K562 (cell line): ENCODE measurements at regions not wholly inside any gene's neighbourhood (a gene's known extent, or its start where the extent isn't known, plus 50 kb on each side); places are given as distances from the start of the nearest gene placed in this dataset.

ENCODE experiments used
- ATAC-seq: fragments of 200-7000 bp; cut with Tn5 transposase; 3 replicates; pipeline ENCODE4 v1.9.1; 2020; ENCODE audit warnings: moderate library complexity
- BruUV-seq: library from RNA; stranded (reverse); fragments of 400-500 nt; replicated peaks from 2 replicates; lab custom pipeline; 2021; lab: Mats Ljungman, UMichigan
- CTCF ChIA-PET: fragments of 300-600 bp; formaldehyde crosslinking; extraction: SDS; loops from one replicate; lab custom pipeline; 2021; ENCODE audit warnings: low intra/inter-chr PET ratio; lab: Yijun Ruan, JAX
- POLR2A ChIA-PET: fragments of 300-600, 350-650 bp; sonication (Branson Sonifier 250); formaldehyde crosslinking; extraction: SDS; loops from one replicate; lab custom pipeline; 2021; ENCODE audit warnings: antibody characterized with exemption, inconsistent platforms; lab: Yijun Ruan, JAX
- DNase-seq, 4 experiments: peaks; one replicate each; pipeline versions ENCODE4 v3.0.0 to v3.0.0-alpha.2; 2011 to 2018; ENCODE audit warnings: low spot score in 3 of 4, mixed read lengths in 3 of 4; ENCODE audit errors: extremely low read depth in 1 of 4
- FAIRE-seq: peaks from 2 replicates; lab custom pipeline; 2011; peaks lifted over from hg19 to GRCh38; lab: Jason Lieb, UNC
- H2AFZ ChIP-seq: 2 replicates; pipeline ENCODE4 v1.6.0; 2011; ENCODE audit warnings: low read depth, low read length, control low read depth, inconsistent platforms
- H3K27ac ChIP-seq: fragments of 200-600 bp; 3 replicates; pipeline ENCODE4 v1.8.0; 2011; ENCODE audit warnings: low read depth, mild to moderate bottlenecking, control low read depth, inconsistent platforms, low read length, moderate library complexity, mixed read lengths; ENCODE audit errors: extremely low read depth
- H3K27me3 ChIP-seq, 2 experiments: fragments of 300-600 bp in 1 of 2; 2 replicates in 1 of 2; 3 replicates in 1 of 2; pipeline versions ENCODE4 v1.6.0 to v1.8.0; 2011; ENCODE audit warnings: inconsistent platforms in 2 of 2, low read length in 2 of 2, mild to moderate bottlenecking in 1 of 2, mixed read lengths in 1 of 2, moderate library complexity in 1 of 2; ENCODE audit not compliant: control insufficient read depth in 2 of 2, insufficient read depth in 2 of 2
- H3K36me3 ChIP-seq: fragments of 300-600 bp; 3 replicates; pipeline ENCODE4 v1.8.0; 2011; ENCODE audit warnings: mild to moderate bottlenecking, low read length, inconsistent platforms; ENCODE audit not compliant: control insufficient read depth, insufficient read depth
- H3K4me1 ChIP-seq, 2 experiments: fragments of 200-600 bp in 1 of 2; replicated peaks in 1 of 2; 2 replicates in 1 of 2; 3 replicates in 1 of 2; pipeline versions ENCODE4 v1.5.1 to v1.8.0; 2011; ENCODE audit warnings: inconsistent platforms in 2 of 2, low read length in 2 of 2, mild to moderate bottlenecking in 1 of 2, mixed read lengths in 1 of 2, moderate library complexity in 1 of 2; ENCODE audit not compliant: control insufficient read depth in 2 of 2, insufficient read depth in 2 of 2
- H3K4me2 ChIP-seq: 2 replicates; pipeline ENCODE4 v1.6.1; 2011; ENCODE audit warnings: low read length, control low read depth, inconsistent platforms, mixed read lengths; ENCODE audit not compliant: insufficient read depth
- H3K4me3 ChIP-seq: fragments of 200-600 bp; sonication (generic), shearing (Covaris generic); 2 replicates; pipeline ENCODE4 v1.5.1; 2016; ENCODE audit warnings: control low read depth, inconsistent platforms
- H3K79me2 ChIP-seq: fragments of 200-600 bp; 3 replicates; pipeline ENCODE4 v1.8.0; 2011; ENCODE audit warnings: low read length, inconsistent platforms; ENCODE audit not compliant: control insufficient read depth, insufficient read depth
- H3K9ac ChIP-seq, 2 experiments: 2 replicates each; pipeline versions ENCODE4 v1.6.0 to v1.6.1; 2011; ENCODE audit warnings: low read depth in 2 of 2, low read length in 2 of 2, control low read depth in 1 of 2, inconsistent platforms in 1 of 2, mild to moderate bottlenecking in 1 of 2, mixed read lengths in 1 of 2; ENCODE audit not compliant: insufficient read depth in 1 of 2
- H3K9me1 ChIP-seq: one replicate; pipeline ENCODE4 v1.6.0; 2011; ENCODE audit warnings: inconsistent platforms, mild to moderate bottlenecking, low read length, moderate library complexity; ENCODE audit not compliant: control insufficient read depth, insufficient read depth
- H3K9me3 ChIP-seq: replicated peaks from 2 replicates; pipeline ENCODE4 v1.5.1; 2011; ENCODE audit warnings: low read depth, low read length, inconsistent platforms; ENCODE audit not compliant: control insufficient read depth, insufficient read depth
- H4K20me1 ChIP-seq: replicated peaks from 2 replicates; pipeline ENCODE4 v1.6.1; 2011; ENCODE audit warnings: low read length, inconsistent platforms, mixed read lengths; ENCODE audit not compliant: control insufficient read depth, insufficient read depth
- BRD9 ChIP-seq: fragments of 450-650 bp; IDR thresholded peaks from 2 replicates; pipeline ENCODE4 v1.6.1; 2018; ENCODE audit warnings: low read depth; ENCODE audit not compliant: partially characterized antibody
- CSDE1 ChIP-seq, 2 experiments: fragments of 450-650 bp; IDR thresholded peaks; 2 replicates each; pipeline ENCODE4 v1.6.1; 2016; ENCODE audit warnings: mild to moderate bottlenecking in 1 of 2
- THRAP3 ChIP-seq: fragments of 450-650 bp; IDR thresholded peaks from 2 replicates; pipeline ENCODE4 v1.6.1; 2016; ENCODE audit warnings: mild to moderate bottlenecking, inconsistent platforms, borderline replicate concordance
- ZBTB2 ChIP-seq: fragments of 450-650 bp; IDR thresholded peaks from 2 replicates; pipeline ENCODE4 v1.6.1; 2016; ENCODE audit warnings: antibody characterized with exemption
- ZNF740 ChIP-seq, 3 experiments: fragments of 200-800 bp in 1 of 3; sonication (Bioruptor generic) in 1 of 3; sonication (generic) in 1 of 3; formaldehyde crosslinking in 1 of 3; IDR thresholded peaks; 2 replicates each; pipeline versions ENCODE4 v1.6.1 to v1.8.0; 2016 to 2022; ENCODE audit warnings: mild to moderate bottlenecking in 2 of 3, missing compliant biosample characterization in 2 of 3, missing genetic modification characterization in 2 of 3, missing genetic modification reagents in 1 of 3
- ZNF830 ChIP-seq: fragments of 250-450 bp; sonication (Bioruptor Pico); IDR thresholded peaks from 2 replicates; pipeline ENCODE4 v1.5.0; 2021; ENCODE audit warnings: mild to moderate bottlenecking
- WGBS: fragments of 100-300 bp; shearing (Covaris generic); methylation state at CpG from one replicate; pipeline ENCODE4 v1.1.6; 2016; ENCODE audit warnings: low coverage, mixed read lengths; ENCODE audit not compliant: insufficient coverage; ENCODE audit errors: missing lambda C conversion rate; 5-methylcytosine and 5-hydroxymethylcytosine counted together
- in situ Hi-C: fragments of 300-500 bp; cut with MboI; formaldehyde crosslinking; loops from 4 replicates; pipeline ENCODE4 v1.15.0; 2018; ENCODE audit warnings: inconsistent platforms, mixed read lengths
- intact Hi-C: fragments of 100-400 bp; cut with micrococcal nuclease; formaldehyde crosslinking; loops from 2 replicates; pipeline ENCODE4 v1.14.2; 2022

- no peak overlapping the region for H3K27ac ChIP-seq
- 0% methylated on average over 3 of the region's 3 CpGs for whole genome bisulfite sequencing
- POLR2A ChIA-PET, result no interaction called here
- TF ChIP-seq ZBTB2 (no peak), THRAP3 (no peak), ZNF740 (CRISPR knock-in tag; IDR thresholded peaks at IDR 0.05) (no peak), ZNF740 (tag; IDR thresholded peaks at IDR 0.05) (no peak), BRD9 (no peak), CSDE1 (IDR thresholded peaks at IDR 0.05) (no peak), ZNF830 (CRISPR knock-in tag) (no peak)
- TF ChIP-seq, all 486 proteins: peak for 0
- Histone ChIP-seq H3K9me3 (no peaks in the 10 kb centered on the region), H4K20me1 (no peaks in the 10 kb centered on the region), H3K79me2 (no peaks in the 10 kb centered on the region), H2AFZ (no peak overlapping the region), H3K4me2 (no peak overlapping the region), H3K4me1 (no peaks in the 10 kb centered on the region), H3K27me3 (no peaks in the 10 kb centered on the region), H3K36me3 (no peaks in the 10 kb centered on the region), H3K4me3 (no peak overlapping the region), H3K9ac (no peak overlapping the region), H3K9me1 (no peaks in the 10 kb centered on the region)
- CTCF ChIA-PET, result no interaction called here
- in situ Hi-C loops (no loop called here), intact Hi-C loops (no loop called here)
- ATAC-seq (no peak), FAIRE-seq (no peak), DNase-seq (no peak)
- no TSS peak for BruUV-seq
These were observed 377.0 kb downstream of the PDGFC start for GRCh38 chr4:156594624-156595023.
